H4 (cell line): ENCODE measurements at regions not wholly inside any gene's neighbourhood (a gene's known extent, or its start where the extent isn't known, plus 50 kb on each side); places are given as distances from the start of the nearest gene placed in this dataset.
"Not testable (repeated sequence)": the region's sequence is repeated elsewhere in the genome, so short reads cannot be mapped to it uniquely, and the experiment has no call there.

Experiments used
- DNase-seq: peaks from one replicate; pipeline ENCODE4 v3.0.0-alpha.2; 2015; ENCODE audit warnings: low spot score

DNA sequence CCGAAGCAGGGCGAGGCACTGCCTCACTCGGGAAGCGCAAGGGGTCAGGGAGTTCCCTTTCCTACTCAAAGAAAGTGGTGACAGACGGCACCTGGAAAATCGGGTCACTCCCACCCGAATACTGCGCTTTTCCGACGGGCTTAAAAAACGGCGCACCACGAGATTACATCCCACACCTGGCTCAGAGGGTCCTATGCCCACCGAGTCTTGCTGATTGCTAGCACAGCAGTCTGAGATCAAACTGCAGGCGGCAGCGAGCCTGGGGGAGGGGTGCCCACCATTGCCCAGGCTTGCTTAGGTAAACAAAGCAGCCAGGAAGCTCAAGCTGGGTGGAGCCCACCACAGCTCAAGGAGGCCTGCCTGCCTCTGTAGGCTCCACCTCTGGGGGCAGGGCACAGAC lies 549.4 kb downstream of the KIF20B start:
- not testable (repeated sequence) for DNase-seq

DNA sequence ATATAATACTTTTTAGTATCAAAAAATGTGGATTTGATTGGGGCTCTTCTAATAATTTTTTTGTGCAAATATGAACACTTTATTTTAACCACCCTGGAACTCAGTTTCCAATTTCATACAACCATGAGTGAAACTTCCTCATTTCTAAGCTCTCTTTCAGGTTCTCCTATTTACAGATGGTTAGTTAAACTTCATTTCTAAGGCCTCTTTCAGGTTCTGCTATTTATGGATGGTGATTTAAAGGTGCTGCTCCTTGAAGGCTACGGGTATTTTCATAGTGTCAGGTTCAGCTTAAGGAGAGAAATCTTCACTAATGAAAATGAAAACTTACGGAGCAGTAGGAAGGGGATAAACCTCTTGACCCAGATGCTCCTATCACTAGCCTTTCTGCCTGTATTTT lies 568.3 kb downstream of the KIF20B start:
- DNase-seq = no peak

- DNase-seq = no peak
These were observed 573.5 kb downstream of the KIF20B start for GRCh38 chr10:90274721-90275468.

DNA sequence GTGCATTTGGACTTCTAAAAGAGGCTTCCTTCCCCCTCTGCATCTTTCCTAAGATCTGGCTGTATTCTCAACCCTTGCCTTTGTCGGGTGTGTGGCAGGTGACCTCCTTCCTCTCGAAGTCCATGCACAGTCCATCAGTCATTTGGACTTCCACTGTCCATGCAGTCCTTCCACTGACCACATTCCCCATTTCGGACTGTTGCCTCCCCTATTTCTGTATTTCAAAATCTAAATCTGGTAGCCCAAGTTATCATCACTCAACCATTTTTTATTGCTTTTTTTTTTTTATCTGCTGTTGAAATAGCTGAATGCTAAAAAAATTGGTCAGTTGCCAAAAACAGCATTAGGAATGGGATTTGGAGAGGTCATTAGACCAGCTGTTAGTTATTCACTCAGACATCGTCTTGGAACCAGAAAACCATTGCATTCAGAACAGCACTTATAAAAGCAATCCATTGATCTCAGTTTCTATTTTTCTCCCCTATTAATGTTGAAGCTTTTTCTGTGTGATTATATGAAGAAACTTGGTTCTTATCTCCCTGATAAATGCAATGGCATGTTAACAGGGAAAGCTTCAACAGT lies 575.6 kb downstream of the KIF20B start:
- no peak for DNase-seq

- DNase-seq = no peak
These were observed 571.4 kb downstream of the HTR7 start for GRCh38 chr10:90286406-90286805.

- no peak for DNase-seq
These were observed 570.9 kb downstream of the HTR7 start for GRCh38 chr10:90286941-90287340.

DNA sequence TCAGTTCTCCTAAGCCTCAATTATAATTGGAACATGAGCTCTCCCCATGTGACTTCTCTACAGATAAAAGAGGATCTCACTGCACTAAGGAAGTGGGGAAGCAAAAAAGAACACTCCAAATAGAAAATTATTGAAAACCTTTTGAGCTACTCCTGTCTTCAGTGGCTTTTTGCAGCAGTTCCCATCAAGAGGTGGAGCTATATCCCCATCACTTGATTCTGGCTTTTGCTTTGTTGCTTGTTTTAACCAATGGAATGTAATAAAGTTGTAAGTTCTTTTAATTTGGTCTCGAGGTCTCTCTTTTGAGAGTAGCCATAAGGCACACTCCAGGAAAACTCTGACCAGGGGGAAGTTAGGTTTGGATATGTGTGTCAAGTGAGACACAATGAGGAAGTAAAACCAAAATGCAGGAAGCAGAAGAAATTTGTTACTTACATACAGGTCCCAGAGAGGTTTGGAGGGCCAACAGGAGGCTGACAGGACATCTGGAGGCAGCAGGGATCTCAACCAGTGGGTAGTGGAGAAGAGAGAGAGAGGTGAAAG lies 569.4 kb downstream of the HTR7 start:
- peak; percentile 30 for DNase-seq

- peak; percentile 28 for DNase-seq
These were observed 568.8 kb downstream of the HTR7 start for GRCh38 chr10:90289037-90289436.

- DNase-seq = no peak
These were observed 564.2 kb downstream of the HTR7 start for GRCh38 chr10:90293616-90294015.

DNA sequence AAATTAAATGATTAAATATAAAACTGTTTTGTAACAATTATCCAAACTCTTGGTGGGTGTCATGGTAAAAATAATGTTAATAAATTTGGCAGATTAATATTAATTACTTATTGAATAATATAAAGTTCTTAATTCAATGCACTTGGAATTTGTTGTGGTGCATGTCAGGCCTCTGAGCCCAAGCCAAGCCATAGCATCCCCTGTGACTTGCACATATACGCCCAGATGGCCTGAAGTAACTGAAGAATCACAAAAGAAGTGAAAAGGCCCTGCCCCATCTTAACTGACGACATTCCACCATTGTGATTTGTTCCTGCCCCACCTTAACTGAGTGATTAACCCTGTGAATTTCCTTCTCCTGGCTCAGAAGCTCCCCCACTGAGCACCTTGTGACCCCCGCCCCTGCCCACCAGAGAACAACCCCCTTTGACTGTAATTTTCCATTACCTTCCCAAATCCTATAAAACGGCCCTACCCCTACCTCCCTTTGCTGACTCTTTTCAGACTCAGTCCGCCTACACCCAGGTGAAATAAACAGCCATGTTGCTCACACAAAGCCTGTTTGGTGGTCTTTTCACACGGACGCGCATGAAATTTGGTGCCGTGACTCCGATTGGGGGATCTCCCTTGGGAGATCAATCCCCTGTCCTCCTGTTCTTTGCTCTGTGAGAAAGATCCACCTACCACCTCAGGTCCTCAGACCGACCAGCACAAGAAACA lies 562.9 kb downstream of the HTR7 start:
- DNase-seq = not testable (repeated sequence)

DNA sequence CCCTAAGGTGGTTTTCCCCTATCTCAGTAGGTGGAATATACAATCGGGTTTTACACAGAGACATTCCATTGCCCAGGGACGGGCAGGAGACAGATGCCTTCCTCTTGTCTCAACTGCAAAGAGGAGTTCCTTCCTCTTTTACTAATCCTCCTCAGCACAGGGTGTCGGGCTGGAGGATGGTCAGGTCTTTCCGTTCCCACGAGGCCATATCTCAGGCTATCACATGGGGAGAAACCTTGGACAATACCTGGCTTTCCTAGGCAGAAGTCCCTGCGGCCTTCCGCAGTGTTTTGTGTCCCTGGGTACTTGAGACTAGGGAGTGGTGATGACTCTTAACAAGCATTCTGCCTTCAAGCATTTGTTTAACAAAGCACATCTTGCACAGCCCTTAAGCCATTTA lies 555.8 kb downstream of the HTR7 start:
- DNase-seq = not testable (repeated sequence)

DNA sequence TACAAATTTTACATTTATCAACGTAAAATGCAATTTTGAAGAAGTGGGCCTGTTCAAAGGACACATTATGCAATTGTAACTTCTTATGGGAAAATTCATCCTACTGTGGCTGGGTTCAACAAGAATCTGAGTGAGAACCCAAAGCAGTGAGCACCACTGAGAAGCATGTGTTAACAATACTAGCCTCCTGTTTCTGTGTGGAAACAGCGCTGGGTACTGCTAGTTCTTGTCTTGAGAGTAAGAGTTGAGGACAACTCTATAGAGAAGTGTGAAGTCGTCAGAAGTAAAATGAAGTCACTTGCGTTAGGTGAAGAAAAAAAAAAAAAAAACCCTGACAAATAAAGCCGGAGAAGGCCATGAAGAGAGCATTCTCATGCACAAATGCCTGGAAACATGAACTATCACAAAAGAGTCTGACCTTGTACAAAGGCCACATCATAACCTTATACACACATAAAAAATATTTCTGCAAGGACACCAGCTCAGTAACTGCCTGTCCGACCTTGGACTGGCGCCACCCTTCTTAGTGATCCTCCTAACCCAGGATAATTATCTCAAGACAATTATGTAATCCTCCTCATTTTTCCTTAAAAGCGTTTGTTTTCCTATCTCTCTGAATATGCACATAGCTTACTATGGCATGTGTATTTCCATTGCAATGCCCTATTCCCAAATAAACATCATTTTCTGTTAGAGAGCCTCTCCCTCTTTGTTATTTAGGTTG lies 554.9 kb downstream of the HTR7 start:
- DNase-seq = no peak

GRCh38 chr10:90304533-90304932 lies 553.3 kb downstream of the HTR7 start:
- no peak for DNase-seq

- peak; percentile 81 for DNase-seq
These were observed 551.7 kb downstream of the HTR7 start for GRCh38 chr10:90306187-90306586.

DNA sequence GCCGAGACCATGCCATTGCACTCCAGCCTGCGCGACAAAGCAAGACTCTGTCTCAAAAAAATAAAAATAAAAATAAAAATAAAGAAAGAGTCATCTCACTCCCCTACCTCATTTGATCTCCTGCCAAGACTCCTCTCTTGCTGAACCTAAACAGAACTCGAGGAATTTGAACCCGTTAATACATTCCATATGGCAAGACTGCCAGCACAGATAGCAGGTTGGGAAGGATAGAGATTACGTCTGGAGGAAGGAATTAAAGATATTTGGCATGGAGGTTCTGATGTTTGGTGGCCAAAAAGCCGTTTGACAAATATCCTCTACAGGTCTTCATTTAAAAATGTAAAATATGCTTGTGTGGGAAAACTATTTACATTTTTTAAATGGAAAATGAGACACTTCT lies 549.6 kb downstream of the HTR7 start:
- DNase-seq = no peak

GRCh38 chr10:90313576-90314325 lies 544.1 kb downstream of the HTR7 start:
- no peak for DNase-seq

DNA sequence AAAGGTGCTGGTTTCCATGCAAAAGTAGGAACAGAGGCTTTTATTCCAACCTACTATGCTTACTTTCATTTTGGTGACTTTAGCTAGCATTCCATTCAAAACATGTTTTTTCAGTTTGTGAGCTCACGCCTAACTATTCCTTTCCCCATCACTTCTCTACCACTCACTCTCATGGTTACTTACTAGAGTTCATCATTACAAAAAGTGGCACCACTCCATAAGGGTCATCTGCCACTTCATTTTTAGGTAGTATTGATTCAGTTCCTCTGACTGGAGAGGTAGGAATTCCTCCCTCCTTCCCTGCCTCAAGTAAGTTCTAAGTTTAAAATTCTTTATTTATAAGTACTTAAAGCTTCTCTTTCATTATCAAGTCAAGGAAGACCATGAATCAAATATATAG lies 543.1 kb downstream of the HTR7 start:
- no peak for DNase-seq

DNA sequence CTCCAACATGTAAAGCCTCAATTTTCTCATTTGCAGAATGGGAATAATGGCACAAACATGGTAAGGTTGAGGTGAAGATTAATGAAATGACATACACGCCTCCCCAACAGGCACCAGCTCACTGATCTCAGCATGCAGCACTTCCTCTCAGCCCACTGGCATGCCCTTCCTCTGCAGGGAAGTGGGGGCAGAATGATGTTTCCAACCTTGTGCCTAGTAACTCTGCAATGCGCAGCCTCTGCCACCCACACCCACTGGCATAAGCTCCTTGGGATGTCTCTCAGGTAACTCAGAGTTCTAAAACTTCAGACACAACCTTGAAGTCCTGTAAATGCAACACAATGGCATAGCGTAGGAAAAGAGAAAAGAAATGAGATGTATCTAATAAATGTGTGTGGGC lies 540.7 kb downstream of the HTR7 start:
- DNase-seq = no peak

GRCh38 chr10:90318659-90319058 lies 539.2 kb downstream of the HTR7 start:
- DNase-seq = no peak

DNA sequence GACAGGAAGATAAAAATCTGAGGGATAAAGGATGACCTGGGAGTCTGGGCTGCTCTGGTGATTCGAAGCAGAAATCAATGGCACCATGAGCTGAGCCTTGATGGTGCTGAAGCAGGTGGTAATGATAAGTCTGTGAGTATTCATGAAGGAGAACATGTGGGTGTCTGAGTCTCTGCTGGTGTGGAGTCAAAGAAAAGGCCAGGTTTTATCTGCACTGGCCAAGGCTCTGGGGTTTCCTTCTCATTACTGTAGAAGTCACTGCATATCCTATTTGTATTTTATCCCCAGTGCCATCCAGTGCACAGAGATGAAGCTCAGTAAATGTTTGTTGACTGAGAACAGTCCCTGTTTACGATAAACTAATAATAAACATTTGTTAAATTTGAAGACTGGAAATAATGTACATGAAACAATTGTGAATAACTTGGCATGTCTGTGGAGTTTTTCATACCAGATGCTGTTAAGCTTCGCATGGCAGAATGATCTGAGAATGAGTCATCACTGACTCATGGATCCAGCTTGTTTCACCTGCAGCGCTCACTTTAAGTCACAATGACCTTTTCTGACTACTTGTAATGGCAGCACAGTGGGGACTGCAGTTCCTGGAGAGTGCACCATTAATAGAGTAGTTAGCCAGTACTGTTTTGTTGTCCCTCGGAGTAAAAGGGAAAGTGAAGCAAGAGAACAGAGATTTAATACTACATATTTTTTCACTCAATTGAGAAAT lies 538.5 kb downstream of the HTR7 start:
- peak; percentile 86 for DNase-seq
